ENCODE measurements at regions not wholly inside any gene's neighbourhood (a gene's known extent, or its start where the extent isn't known, plus 50 kb on each side); places are given as distances from the start of the nearest gene placed in this dataset.

DNA sequence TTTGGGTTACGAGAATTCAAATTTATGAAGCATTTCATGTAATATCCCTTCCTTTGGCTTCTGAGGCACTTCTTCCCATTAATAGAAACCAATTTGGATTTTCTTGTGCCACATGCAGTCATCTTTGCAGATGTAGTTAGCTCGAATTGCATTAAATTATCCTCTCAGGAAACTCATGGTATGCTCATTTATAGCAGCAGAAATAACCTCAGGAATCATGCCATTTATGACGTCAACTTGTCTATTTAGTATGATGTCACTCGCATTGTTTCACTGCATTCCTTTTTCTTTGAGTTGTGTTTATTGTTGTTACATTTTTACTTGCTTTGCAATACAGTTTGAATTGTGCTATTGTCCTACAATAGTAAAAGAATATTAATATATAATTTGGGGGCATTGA is 163.8 kb downstream of the RBM43 start:
- intact Hi-C loops (cut with micrococcal nuclease; ENCODE audit: unreplicated experiment) = no loop called here
- Histone ChIP-seq H3K4me1 (ENCODE audit: control insufficient read depth, insufficient read depth, low read length) (no peaks in the 10 kb centered on the region), H3K36me3 (ENCODE audit: control insufficient read depth, insufficient read depth, low read length) (no peaks in the 10 kb centered on the region; the same call in 1 of the 2 replicates), H3K4me3 (ENCODE audit: low read depth in 2 of 2, low read length in 2 of 2) (no peak overlapping the region), H3K27ac (ENCODE audit: low read length) (no peak overlapping the region), H3K9me3 (ENCODE audit: control insufficient read depth, insufficient read depth, low read depth, low read length) (no peaks in the 10 kb centered on the region), H3K27me3 (ENCODE audit: control insufficient read depth, insufficient read depth, low read length) (peaks cover 3% of the 10 kb centered on the region; the same call in 1 of the 2 replicates)
- CTCF ChIA-PET = no interaction called here
- no TSS peak for BruUV-seq (replicated peaks)
- TF ChIP-seq, protein P1, sequence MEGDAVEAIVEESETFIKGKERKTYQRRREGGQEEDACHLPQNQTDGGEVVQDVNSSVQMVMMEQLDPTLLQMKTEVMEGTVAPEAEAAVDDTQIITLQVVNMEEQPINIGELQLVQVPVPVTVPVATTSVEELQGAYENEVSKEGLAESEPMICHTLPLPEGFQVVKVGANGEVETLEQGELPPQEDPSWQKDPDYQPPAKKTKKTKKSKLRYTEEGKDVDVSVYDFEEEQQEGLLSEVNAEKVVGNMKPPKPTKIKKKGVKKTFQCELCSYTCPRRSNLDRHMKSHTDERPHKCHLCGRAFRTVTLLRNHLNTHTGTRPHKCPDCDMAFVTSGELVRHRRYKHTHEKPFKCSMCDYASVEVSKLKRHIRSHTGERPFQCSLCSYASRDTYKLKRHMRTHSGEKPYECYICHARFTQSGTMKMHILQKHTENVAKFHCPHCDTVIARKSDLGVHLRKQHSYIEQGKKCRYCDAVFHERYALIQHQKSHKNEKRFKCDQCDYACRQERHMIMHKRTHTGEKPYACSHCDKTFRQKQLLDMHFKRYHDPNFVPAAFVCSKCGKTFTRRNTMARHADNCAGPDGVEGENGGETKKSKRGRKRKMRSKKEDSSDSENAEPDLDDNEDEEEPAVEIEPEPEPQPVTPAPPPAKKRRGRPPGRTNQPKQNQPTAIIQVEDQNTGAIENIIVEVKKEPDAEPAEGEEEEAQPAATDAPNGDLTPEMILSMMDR (IDR thresholded peaks at IDR 0.05) = no peak
- no peak for TF ChIP-seq SIN3A (IDR thresholded peaks at IDR 0.05; ENCODE audit: borderline replicate concordance, insufficient read depth, low read depth, low read length)
- TF ChIP-seq POLR2AphosphoS5 (IDR thresholded peaks at IDR 0.05; ENCODE audit: low read depth, low read length) = no peak
- TF ChIP-seq, protein P2, sequence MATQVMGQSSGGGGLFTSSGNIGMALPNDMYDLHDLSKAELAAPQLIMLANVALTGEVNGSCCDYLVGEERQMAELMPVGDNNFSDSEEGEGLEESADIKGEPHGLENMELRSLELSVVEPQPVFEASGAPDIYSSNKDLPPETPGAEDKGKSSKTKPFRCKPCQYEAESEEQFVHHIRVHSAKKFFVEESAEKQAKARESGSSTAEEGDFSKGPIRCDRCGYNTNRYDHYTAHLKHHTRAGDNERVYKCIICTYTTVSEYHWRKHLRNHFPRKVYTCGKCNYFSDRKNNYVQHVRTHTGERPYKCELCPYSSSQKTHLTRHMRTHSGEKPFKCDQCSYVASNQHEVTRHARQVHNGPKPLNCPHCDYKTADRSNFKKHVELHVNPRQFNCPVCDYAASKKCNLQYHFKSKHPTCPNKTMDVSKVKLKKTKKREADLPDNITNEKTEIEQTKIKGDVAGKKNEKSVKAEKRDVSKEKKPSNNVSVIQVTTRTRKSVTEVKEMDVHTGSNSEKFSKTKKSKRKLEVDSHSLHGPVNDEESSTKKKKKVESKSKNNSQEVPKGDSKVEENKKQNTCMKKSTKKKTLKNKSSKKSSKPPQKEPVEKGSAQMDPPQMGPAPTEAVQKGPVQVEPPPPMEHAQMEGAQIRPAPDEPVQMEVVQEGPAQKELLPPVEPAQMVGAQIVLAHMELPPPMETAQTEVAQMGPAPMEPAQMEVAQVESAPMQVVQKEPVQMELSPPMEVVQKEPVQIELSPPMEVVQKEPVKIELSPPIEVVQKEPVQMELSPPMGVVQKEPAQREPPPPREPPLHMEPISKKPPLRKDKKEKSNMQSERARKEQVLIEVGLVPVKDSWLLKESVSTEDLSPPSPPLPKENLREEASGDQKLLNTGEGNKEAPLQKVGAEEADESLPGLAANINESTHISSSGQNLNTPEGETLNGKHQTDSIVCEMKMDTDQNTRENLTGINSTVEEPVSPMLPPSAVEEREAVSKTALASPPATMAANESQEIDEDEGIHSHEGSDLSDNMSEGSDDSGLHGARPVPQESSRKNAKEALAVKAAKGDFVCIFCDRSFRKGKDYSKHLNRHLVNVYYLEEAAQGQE (IDR thresholded peaks at IDR 0.05; ENCODE audit: insufficient read depth in 1 of 2, low read depth in 2 of 2, low read length in 1 of 2) = no peak
- TF ChIP-seq TCF7L2 (IDR thresholded peaks at IDR 0.05; ENCODE audit: low read depth, low read length) = no peak
- POLR2A ChIA-PET = no interaction called here
- in situ Hi-C loops (cut with HindIII; ENCODE audit: low pct_unique_long_range_greater_than_20kb, low sequenced_read_pairs) = no loop called here
- no peak for DNase-seq (ENCODE audit: low read depth, low spot score)
- no peak for ATAC-seq

DNA sequence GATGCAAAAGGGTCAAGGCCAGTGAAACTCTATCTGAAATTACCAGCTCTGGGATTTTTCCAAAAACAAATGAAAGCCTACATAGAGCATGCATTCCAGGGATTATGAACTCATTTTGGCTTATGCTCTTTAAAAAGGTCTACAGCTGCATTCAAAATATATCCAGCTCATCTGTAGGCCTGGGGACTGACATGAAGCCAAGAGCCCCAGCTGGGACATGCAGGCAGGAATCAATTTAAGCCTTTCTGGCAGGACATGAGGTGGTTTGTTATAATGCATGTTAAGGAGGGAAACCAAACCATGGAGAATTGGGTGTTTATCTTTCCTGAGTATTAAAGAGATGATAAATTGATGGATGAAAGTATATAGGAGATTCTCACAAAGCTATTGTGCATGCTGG is 164.5 kb downstream of the RBM43 start:
- H3K27me3 ChIP-seq (ENCODE audit: control insufficient read depth, insufficient read depth, low read length) = peaks cover 3% of the 10 kb centered on the region; the same call in 1 of the 2 replicates
- ChIA-PET POLR2A (interaction anchor here (0.6 kb wide), 1 partner anchor 67 kb away, joined by 4 read pairs; no protein-coding TSS in a partner anchor), CTCF (no interaction called here)
- ATAC-seq (no peak), DNase-seq (ENCODE audit: low read depth, low spot score) (no peak)
- no peak overlapping the region for H3K27ac ChIP-seq (ENCODE audit: low read length)
- no TSS peak for BruUV-seq (replicated peaks)
- H3K36me3 ChIP-seq (ENCODE audit: control insufficient read depth, insufficient read depth, low read length) = no peaks in the 10 kb centered on the region
- H3K9me3 ChIP-seq (ENCODE audit: control insufficient read depth, insufficient read depth, low read depth, low read length) = no peaks in the 10 kb centered on the region
- no peaks in the 10 kb centered on the region for H3K4me1 ChIP-seq (ENCODE audit: control insufficient read depth, insufficient read depth, low read length)
- TF ChIP-seq SIN3A (IDR thresholded peaks at IDR 0.05; ENCODE audit: borderline replicate concordance, insufficient read depth, low read depth, low read length) = no peak
- TF ChIP-seq, protein P2 (IDR thresholded peaks at IDR 0.05; ENCODE audit: insufficient read depth in 1 of 2, low read depth in 2 of 2, low read length in 1 of 2) = no peak
- TF ChIP-seq TCF7L2 (IDR thresholded peaks at IDR 0.05; ENCODE audit: low read depth, low read length) = no peak
- no peak for TF ChIP-seq POLR2AphosphoS5 (IDR thresholded peaks at IDR 0.05; ENCODE audit: low read depth, low read length)
- TF ChIP-seq, protein P1 (IDR thresholded peaks at IDR 0.05) = no peak
- intact Hi-C loops (cut with micrococcal nuclease; ENCODE audit: unreplicated experiment) = no loop called here
- no peak overlapping the region for H3K4me3 ChIP-seq (ENCODE audit: low read depth in 2 of 2, low read length in 2 of 2)
- in situ Hi-C loops (cut with HindIII; ENCODE audit: low pct_unique_long_range_greater_than_20kb, low sequenced_read_pairs) = no loop called here
